NCI-H2107 treated with DMSO at 0.1 percent for 48 hours (cell line): ENCODE measurements at regions not wholly inside any gene's neighbourhood (a gene's known extent, or its start where the extent isn't known, plus 50 kb on each side); places are given as distances from the start of the nearest gene placed in this dataset.

Experiments used
- DNase-seq: peaks from one replicate; lab custom pipeline; 2025; ENCODE audit not compliant: unreplicated experiment; lab: John Stamatoyannopoulos, UW

- DNase-seq = no peak
Observed at GRCh38 chr12:108029051-108029835, 99.8 kb upstream of the WSCD2 start.

- no peak for DNase-seq
Observed at GRCh38 chr12:108033090-108033489, 96.0 kb upstream of the WSCD2 start.

- no peak for DNase-seq
Observed at GRCh38 chr12:108035372-108035771, 93.7 kb upstream of the WSCD2 start.

GRCh38 chr12:108037960-108038359, 91.1 kb upstream of the WSCD2 start:
- no peak for DNase-seq

- no peak for DNase-seq
Observed at GRCh38 chr12:108039794-108040193, 89.3 kb upstream of the WSCD2 start.

GRCh38 chr12:108040947-108041346, 88.1 kb upstream of the WSCD2 start:
- no peak for DNase-seq

GRCh38 chr12:108043286-108043685, 85.8 kb upstream of the WSCD2 start:
- DNase-seq = no peak

- no peak for DNase-seq
Observed at GRCh38 chr12:108043750-108044533, 85.1 kb upstream of the WSCD2 start.

GRCh38 chr12:108046135-108046534, 83.0 kb upstream of the WSCD2 start:
- DNase-seq = no peak

- no peak for DNase-seq
Observed at GRCh38 chr12:108046650-108047049, 82.4 kb upstream of the WSCD2 start.

- no peak for DNase-seq
Observed at GRCh38 chr12:108047071-108047550, 82.0 kb upstream of the WSCD2 start.

- no peak for DNase-seq
Observed at GRCh38 chr12:108048686-108049085, 80.4 kb upstream of the WSCD2 start.

- DNase-seq = no peak
Observed at GRCh38 chr12:108050696-108051095, 78.4 kb upstream of the WSCD2 start.

- DNase-seq = no peak
Observed at GRCh38 chr12:108052260-108052659, 76.8 kb upstream of the WSCD2 start.

- no peak for DNase-seq
Observed at GRCh38 chr12:108053512-108053911, 75.6 kb upstream of the WSCD2 start.

GRCh38 chr12:108054496-108054895, 74.6 kb upstream of the WSCD2 start:
- DNase-seq = no peak

- no peak for DNase-seq
Observed at GRCh38 chr12:108055141-108055540, 73.9 kb upstream of the WSCD2 start.

GRCh38 chr12:108060067-108060466, 69.0 kb upstream of the WSCD2 start:
- DNase-seq = no peak

GRCh38 chr12:108060903-108061302, 68.2 kb upstream of the WSCD2 start:
- no peak for DNase-seq

GRCh38 chr12:108063192-108063591, 65.9 kb upstream of the WSCD2 start:
- DNase-seq = no peak

GRCh38 chr12:108065069-108065468, 64.0 kb upstream of the WSCD2 start:
- no peak for DNase-seq
